Astrocyte (in vitro differentiated cells and primary cell): ENCODE measurements at regions not wholly inside any gene's neighbourhood (a gene's known extent, or its start where the extent isn't known, plus 50 kb on each side); places are given as distances from the start of the nearest gene placed in this dataset.

Experiments
- EZH2 ChIP-seq: IDR thresholded peaks from 2 replicates; pipeline ENCODE4 v1.6.1; 2012; ENCODE audit warnings: mild to moderate bottlenecking, low read length, inconsistent platforms; ENCODE audit not compliant: insufficient read depth
- TF ChIP-seq, protein P1 (sequence below): IDR thresholded peaks from 2 replicates; pipeline ENCODE4 v1.5.1; 2011; ENCODE audit warnings: low read depth, mild to moderate bottlenecking, inconsistent platforms, low read length, moderate library complexity; ENCODE audit not compliant: insufficient read depth

- TF ChIP-seq, protein P1, sequence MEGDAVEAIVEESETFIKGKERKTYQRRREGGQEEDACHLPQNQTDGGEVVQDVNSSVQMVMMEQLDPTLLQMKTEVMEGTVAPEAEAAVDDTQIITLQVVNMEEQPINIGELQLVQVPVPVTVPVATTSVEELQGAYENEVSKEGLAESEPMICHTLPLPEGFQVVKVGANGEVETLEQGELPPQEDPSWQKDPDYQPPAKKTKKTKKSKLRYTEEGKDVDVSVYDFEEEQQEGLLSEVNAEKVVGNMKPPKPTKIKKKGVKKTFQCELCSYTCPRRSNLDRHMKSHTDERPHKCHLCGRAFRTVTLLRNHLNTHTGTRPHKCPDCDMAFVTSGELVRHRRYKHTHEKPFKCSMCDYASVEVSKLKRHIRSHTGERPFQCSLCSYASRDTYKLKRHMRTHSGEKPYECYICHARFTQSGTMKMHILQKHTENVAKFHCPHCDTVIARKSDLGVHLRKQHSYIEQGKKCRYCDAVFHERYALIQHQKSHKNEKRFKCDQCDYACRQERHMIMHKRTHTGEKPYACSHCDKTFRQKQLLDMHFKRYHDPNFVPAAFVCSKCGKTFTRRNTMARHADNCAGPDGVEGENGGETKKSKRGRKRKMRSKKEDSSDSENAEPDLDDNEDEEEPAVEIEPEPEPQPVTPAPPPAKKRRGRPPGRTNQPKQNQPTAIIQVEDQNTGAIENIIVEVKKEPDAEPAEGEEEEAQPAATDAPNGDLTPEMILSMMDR, result no peak
- no peak for TF ChIP-seq EZH2
These were observed 177.2 kb downstream of the BCL11A start for GRCh38 chr2:60376252-60376651.
